ENCODE measurements at regions not wholly inside any gene's neighbourhood (a gene's known extent, or its start where the extent isn't known, plus 50 kb on each side); places are given as distances from the start of the nearest gene placed in this dataset.

DNA sequence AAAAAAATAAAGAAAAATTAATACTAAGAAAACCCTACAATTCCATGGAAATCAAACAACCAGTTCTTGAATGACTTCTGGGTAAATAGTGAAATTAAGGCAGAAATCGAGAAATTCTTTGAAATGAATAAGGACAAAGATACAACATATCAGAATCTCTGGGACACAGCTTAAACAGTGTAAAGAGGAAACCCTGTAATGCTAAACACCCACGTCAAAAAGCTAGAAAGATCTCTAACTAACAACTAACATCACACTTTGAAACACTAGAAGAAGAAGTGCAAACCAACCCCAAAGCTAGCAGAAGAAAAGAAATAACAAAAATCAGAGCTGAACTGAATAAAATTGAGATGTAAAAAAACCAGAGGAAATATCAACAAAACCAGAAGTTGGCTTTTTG, 114.6 kb upstream of the CD180 start:
- H3K4me1 Mint-ChIP-seq: peaks cover 8 to 12% (median 11%) of the 10 kb centered on the region in 3 donors
- peaks cover 0 to 8% (median 3%) of the 10 kb centered on the region in 7 donors for H3K9me3 Mint-ChIP-seq
- ATAC-seq (ENCODE audit: low read depth in 2 of 2): no peak
- no peaks in the 10 kb centered on the region for H3K36me3 Mint-ChIP-seq
- no peak overlapping the region for H3K4me3 Mint-ChIP-seq
- H3K27ac Mint-ChIP-seq: no peak overlapping the region
- no peaks in the 10 kb centered on the region for H3K27me3 Mint-ChIP-seq
- DNase-seq: no peak

DNA sequence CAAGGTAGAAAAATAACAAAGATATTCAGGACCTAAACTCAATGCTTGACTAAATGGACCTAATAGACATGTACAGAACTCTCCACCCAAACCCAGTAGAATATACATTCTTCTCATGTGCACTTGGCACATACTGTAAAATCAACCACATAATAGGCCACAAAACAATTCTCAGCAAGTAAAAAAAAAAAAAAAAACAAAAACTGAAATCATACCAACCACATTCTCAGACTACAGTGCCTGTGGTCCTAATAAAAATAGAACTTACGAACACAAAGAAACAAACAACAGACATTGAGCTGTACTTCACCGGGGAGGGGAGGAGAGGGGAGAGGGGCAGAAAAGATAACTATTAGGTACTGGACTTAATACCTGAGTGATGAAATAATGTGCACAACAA, 114.1 kb upstream of the CD180 start:
- H3K27me3 Mint-ChIP-seq: no peaks in the 10 kb centered on the region
- ATAC-seq (ENCODE audit: low read depth in 2 of 2) (no peak), DNase-seq (no peak)
- H3K4me1 Mint-ChIP-seq: peaks cover 6 to 8% (median 6%) of the 10 kb centered on the region in 3 donors
- no peak overlapping the region for H3K4me3 Mint-ChIP-seq
- H3K36me3 Mint-ChIP-seq: no peaks in the 10 kb centered on the region
- H3K9me3 Mint-ChIP-seq: peaks cover 0 to 8% (median 3%) of the 10 kb centered on the region in 7 donors
- no peak overlapping the region for H3K27ac Mint-ChIP-seq

DNA sequence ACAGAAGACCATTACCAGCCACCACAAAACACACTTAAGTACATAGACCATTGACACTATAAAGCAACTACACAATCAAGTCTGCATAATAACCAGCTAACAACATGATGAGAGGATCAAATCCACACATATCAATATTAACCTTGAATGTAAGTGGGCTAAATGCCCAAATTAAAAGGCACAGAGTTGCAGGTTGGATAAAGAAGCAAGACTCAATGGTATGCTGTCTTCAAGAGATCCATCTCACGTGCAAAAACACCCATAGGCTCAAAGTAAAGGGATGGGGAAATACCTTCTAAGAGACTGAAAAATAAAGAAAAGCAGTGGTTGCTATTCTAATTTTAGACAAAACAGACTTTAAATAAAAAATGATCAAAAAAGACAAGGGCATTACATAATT, 113.6 kb upstream of the CD180 start:
- ATAC-seq (ENCODE audit: low read depth in 2 of 2): no peak
- Mint-ChIP-seq H3K4me1 (peaks cover under 1 to 3% (median under 1%) of the 10 kb centered on the region in 3 donors), H3K4me3 (no peak overlapping the region), H3K27me3 (peaks cover 0 to 5% (median 0%) of the 10 kb centered on the region in 3 donors), H3K36me3 (no peaks in the 10 kb centered on the region), H3K27ac (no peak overlapping the region), H3K9me3 (peaks cover 0 to 8% (median 3%) of the 10 kb centered on the region in 7 donors)
- no peak for DNase-seq

DNA sequence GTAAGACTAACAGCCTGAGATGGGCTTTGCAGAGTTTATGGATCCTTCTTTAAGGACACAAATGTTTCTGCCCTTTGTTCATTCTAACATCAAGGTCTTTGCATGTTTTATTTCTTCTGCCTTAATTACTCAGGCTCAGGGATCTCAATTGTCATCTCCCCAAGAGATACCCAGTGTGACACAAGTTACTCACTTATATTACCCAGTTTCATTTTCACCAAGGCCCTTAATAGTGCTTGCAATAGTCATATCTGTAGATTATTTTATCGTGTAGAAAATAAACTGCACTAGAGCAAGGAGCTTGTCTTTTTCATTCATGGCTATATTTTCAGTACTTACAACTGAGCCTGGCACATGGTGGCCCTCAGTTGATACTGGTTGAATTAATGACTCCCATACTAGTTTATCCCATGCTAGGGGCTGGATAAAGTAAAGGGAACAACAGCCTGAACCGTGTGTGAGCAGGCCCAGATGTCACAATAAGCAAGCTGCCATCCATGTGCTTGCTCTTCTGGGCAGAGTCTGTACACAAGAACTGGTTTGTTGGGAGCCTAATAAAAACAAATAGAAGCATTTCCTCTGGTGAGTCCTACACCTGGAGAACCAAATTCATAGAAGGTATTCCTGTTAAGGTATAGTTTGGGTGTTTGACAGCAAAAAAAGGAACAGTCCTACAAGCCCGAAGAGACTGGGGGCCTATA, 112.5 kb upstream of the CD180 start:
- Mint-ChIP-seq H3K4me1 (no peaks in the 10 kb centered on the region), H3K9me3 (peaks cover 0 to 5% (median 4%) of the 10 kb centered on the region in 7 donors), H3K27me3 (peaks cover 0 to 8% (median 0%) of the 10 kb centered on the region in 3 donors), H3K4me3 (no peak overlapping the region), H3K36me3 (no peaks in the 10 kb centered on the region), H3K27ac (no peak overlapping the region)
- no peak for DNase-seq
- ATAC-seq (ENCODE audit: low read depth in 2 of 2): no peak

DNA sequence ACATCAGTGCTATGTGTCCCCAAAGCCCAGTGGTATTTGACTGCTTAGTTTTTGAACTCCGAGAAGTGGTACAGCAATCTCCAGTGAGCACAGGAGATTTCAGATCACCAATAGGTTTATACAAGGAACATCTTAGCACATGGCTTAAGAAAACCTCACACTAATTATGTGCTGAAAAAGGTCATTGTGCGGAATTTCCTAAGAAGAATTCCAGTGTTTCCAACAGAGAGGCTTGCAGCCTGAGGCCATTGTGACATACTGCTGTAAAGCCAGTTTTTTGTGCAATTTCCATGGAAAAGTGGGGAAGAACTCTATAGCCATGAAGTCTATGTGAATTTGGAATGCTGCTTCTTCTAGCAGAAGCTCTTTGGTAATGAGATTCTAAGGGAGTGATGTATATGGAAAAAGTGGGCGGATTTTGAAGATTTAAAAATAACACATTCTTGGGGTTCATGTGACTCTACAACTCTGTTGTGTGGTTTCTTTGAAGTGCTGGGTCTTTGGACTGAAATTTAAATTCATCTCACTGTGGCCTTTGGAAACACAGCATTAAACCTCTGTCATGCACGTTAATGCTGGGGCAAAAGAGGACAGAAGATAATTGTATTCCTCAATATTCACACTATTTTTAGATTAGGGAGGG, 110.5 kb upstream of the CD180 start:
- no peak overlapping the region for H3K4me3 Mint-ChIP-seq
- ATAC-seq (ENCODE audit: low read depth in 2 of 2) (no peak), DNase-seq (no peak)
- H3K27ac Mint-ChIP-seq: no peak overlapping the region
- no peaks in the 10 kb centered on the region for H3K36me3 Mint-ChIP-seq
- H3K9me3 Mint-ChIP-seq: peaks cover 0 to 5% (median 4%) of the 10 kb centered on the region in 7 donors
- H3K27me3 Mint-ChIP-seq: peaks cover 0 to 8% (median 0%) of the 10 kb centered on the region in 3 donors
- no peaks in the 10 kb centered on the region for H3K4me1 Mint-ChIP-seq

DNA sequence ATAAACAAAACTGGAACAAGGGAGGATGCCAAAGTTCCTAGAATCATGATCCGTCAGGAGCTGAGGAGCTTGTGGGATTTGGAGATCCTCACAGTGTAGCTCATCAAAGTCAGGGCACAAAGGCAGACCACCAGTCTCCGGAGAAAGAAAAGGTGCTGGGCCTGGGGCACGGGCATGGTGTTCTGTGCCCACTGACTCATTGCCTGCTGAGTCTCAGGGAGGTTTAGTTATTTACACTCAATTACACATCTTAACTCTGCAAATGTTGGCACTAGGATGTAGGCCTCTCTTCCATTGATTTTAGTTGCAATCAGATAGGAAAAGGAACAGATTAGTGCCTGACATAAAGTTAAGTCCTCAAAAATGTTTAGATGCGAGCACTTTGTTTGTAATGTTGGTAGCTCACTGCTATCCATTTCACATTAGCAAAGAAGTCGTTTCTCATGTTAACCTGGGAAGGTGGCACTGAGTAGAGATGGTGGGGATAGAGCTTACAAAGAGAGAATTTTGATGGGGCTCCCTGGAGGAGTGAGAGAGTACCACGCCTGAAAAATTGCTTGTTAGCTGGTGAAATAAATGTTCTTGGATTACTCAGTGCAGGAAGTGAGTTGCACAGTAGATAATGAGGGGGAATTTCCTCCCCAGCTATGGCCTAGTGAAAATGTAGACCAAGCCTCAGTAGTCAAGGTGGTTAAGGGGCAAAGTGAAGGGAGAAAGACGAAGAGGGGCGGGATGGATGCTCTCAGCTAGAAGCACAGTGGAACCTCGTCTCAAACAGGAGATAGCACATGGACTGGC, 109.5 kb upstream of the CD180 start:
- peaks cover 0 to 8% (median 0%) of the 10 kb centered on the region in 3 donors for H3K27me3 Mint-ChIP-seq
- H3K27ac Mint-ChIP-seq: peak overlapping the region in 2 of 6 donors; percentile 28 to 30
- H3K9me3 Mint-ChIP-seq: peaks cover 0 to 5% (median 2%) of the 10 kb centered on the region in 7 donors
- H3K36me3 Mint-ChIP-seq: no peaks in the 10 kb centered on the region
- ATAC-seq (ENCODE audit: low read depth in 2 of 2): no peak
- no peak for DNase-seq
- no peak overlapping the region for H3K4me3 Mint-ChIP-seq
- H3K4me1 Mint-ChIP-seq: no peaks in the 10 kb centered on the region

DNA sequence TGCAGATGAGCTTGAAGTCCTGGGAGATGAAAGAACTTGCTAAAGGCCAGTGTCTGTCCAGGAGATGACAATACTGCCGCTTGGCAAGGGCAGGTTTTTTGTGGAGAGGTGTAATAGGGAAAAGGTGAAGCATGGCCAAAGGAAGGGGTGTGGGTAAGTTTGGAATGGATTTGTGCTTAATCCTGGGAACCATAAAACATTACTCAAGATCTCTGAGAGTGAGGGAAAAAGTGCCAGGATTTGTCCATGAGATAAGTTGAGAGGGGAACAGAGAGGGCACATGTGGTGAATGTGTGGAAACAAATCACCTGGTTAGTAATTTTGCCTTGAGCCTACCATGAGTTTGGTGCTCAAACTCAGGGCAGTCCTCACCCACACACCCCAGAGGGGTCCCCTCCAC, 108.8 kb upstream of the CD180 start:
- no peak overlapping the region for H3K27ac Mint-ChIP-seq
- peaks cover 0 to 8% (median 4%) of the 10 kb centered on the region in 3 donors for H3K27me3 Mint-ChIP-seq
- peaks cover 0 to 5% (median 0%) of the 10 kb centered on the region in 7 donors for H3K9me3 Mint-ChIP-seq
- no peak overlapping the region for H3K4me3 Mint-ChIP-seq
- H3K4me1 Mint-ChIP-seq: no peaks in the 10 kb centered on the region
- DNase-seq (no peak), ATAC-seq (ENCODE audit: low read depth in 2 of 2) (no peak)
- no peaks in the 10 kb centered on the region for H3K36me3 Mint-ChIP-seq

DNA sequence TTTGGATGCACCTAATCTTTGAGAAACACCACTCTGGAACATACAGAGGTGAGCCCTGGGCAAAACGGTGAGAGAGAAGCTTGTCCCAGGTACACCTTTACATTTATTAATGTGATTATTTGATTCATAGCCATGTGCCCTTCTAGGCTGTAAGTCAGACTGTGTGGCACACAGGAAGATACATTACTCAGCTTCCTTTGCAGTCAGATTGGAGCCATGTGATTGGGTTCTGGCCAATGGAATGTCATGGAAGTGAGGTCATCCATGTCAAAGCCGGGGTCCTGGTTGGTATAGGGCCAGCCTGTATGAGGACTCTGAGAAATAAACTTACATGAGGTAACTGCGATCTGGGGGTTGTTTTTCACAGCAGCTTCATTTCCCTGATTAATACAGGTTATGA, 106.8 kb upstream of the CD180 start:
- DNase-seq (no peak), ATAC-seq (ENCODE audit: low read depth in 2 of 2) (no peak)
- peaks cover 0 to 8% (median 4%) of the 10 kb centered on the region in 3 donors for H3K27me3 Mint-ChIP-seq
- H3K36me3 Mint-ChIP-seq: no peaks in the 10 kb centered on the region
- no peak overlapping the region for H3K27ac Mint-ChIP-seq
- no peaks in the 10 kb centered on the region for H3K4me1 Mint-ChIP-seq
- peaks cover 0 to 4% (median 0%) of the 10 kb centered on the region in 7 donors for H3K9me3 Mint-ChIP-seq
- H3K4me3 Mint-ChIP-seq: no peak overlapping the region

DNA sequence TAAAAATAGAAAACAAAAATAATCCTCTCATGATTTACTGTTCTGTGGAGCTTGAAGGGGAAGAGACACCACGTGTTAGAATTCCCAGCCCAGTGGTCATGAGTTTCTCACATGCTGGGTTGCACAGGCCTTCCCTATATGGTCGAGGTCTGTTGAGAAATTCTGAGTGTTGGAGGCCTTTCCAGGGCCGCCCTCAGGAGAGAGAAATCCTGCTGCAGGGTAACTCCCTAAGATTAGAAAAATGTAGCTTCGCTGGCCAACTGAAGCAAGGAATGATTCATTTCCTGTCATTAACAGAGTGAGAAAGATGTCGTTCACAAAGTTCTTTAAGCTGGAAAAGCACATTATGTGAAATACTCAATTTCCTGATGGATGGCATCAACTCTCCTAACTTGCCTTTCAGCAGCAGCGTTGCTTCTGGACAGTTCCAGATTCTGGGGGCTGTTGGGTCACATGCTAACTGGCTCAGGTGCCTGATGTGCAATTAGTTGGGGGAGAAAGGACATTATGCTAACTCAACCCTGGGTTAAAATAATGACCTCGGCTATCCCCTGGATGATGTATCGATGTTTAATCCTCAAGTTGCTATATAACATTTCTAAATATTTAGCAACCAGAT, 104.8 kb upstream of the CD180 start:
- H3K27ac Mint-ChIP-seq: no peak overlapping the region
- peaks cover 0 to 8% (median 4%) of the 10 kb centered on the region in 3 donors for H3K27me3 Mint-ChIP-seq
- no peaks in the 10 kb centered on the region for H3K4me1 Mint-ChIP-seq
- H3K36me3 Mint-ChIP-seq: no peaks in the 10 kb centered on the region
- H3K4me3 Mint-ChIP-seq: no peak overlapping the region
- H3K9me3 Mint-ChIP-seq: peaks cover 0 to 4% (median 0%) of the 10 kb centered on the region in 7 donors
- DNase-seq: no peak
- no peak for ATAC-seq (ENCODE audit: low read depth in 2 of 2)

DNA sequence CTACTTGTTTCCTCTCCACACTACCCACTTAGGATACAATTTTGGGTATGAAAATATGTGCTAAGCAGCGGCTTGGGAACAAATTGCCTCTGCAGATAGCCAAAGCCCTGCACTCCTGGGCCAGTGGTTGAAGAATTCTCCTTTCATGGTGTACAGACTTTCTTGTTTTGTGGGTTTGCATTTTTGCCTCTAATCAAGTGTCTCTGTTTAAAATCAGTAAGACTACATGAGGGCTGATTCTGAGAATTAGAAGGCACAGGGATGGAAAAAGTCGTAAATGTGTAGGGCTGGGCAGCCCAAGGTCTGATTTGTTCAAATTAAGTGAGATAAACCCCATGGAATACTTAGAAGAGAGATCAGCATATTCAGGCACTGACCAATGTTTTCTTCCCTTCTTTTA, 103.7 kb upstream of the CD180 start:
- ATAC-seq (ENCODE audit: low read depth in 2 of 2) (no peak), DNase-seq (no peak)
- Mint-ChIP-seq H3K4me3 (no peak overlapping the region), H3K36me3 (no peaks in the 10 kb centered on the region), H3K27me3 (peaks cover 0 to 9% (median 4%) of the 10 kb centered on the region in 3 donors), H3K27ac (no peak overlapping the region), H3K9me3 (peaks cover 0 to 3% (median 0%) of the 10 kb centered on the region in 7 donors), H3K4me1 (no peaks in the 10 kb centered on the region)

DNA sequence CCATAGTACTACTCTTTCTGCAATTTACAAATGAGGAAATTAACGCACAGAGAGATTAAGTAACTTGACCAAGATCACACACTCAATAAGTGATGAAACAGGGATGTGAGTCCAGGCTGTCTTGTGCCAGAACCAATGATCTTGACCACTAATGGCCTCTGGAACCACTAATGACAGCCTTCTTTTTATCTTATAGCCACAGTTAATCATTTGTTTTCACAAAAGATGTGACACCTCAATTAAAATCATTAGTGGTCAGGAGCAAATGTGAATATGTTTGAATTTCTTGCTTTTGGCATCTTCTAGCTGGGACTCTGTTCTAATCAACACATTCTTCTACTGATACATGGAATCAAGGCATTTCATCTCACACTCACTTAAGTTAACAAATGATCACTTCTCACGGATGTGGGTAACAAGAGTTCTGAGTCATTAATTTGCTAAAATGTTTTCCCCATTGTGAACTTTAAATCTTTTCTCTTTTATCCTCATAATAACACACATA, 102.7 kb upstream of the CD180 start:
- Mint-ChIP-seq H3K4me1 (no peaks in the 10 kb centered on the region), H3K27ac (no peak overlapping the region), H3K36me3 (no peaks in the 10 kb centered on the region), H3K4me3 (no peak overlapping the region), H3K9me3 (peaks cover 0 to 2% (median 0%) of the 10 kb centered on the region in 7 donors), H3K27me3 (peaks cover 0 to 9% (median 0%) of the 10 kb centered on the region in 3 donors)
- ATAC-seq (ENCODE audit: low read depth in 2 of 2): no peak
- no peak for DNase-seq

DNA sequence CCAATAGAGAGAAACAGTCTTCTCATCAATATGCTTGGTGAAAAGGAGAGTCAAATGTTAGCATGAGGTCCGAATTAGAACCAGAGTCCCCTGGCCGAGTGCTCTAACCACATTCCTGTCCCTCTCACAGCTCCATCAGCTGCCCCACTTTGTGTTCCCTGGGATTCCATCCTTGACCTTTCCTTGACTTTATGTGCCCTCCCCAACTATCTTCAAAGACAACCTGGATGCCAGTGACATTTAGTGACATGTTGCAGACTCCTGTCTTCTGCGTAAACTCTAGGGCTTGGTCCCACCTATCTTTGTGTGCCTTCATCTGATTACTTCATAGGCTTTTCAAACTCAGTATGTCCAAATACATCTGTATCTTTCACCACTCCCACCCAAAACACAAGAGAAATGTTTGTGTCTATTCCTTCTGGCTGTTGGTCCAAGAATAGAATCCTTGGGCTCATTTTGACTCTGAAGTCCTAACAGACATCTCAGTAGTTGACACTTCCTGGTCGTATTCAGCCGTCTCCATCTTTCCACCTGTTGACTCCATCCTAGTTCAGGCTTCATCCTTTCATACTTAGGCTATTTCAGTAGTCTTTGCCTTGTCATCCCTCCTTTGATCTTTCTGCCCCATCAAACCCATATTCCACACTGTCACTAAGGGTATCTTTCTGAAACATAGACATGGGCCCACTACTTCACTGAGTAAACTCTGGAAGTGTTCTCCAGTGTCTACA, 101.4 kb upstream of the CD180 start:
- DNase-seq: no peak
- peaks cover 0 to 9% (median 0%) of the 10 kb centered on the region in 3 donors for H3K27me3 Mint-ChIP-seq
- no peak for ATAC-seq (ENCODE audit: low read depth in 2 of 2)
- H3K27ac Mint-ChIP-seq: no peak overlapping the region
- H3K36me3 Mint-ChIP-seq: no peaks in the 10 kb centered on the region
- no peaks in the 10 kb centered on the region for H3K4me1 Mint-ChIP-seq
- H3K4me3 Mint-ChIP-seq: no peak overlapping the region
- H3K9me3 Mint-ChIP-seq: peaks cover 0 to 2% (median 0%) of the 10 kb centered on the region in 7 donors

Data from naive B cell (primary cell).